ENCODE measurements at regions not wholly inside any gene's neighbourhood (a gene's known extent, or its start where the extent isn't known, plus 50 kb on each side); places are given as distances from the start of the nearest gene placed in this dataset.

GRCh38 chr2:111628221-111628620, 255.8 kb downstream of the ANAPC1 start:
- no peak for TF ChIP-seq CTCF (IDR thresholded peaks at IDR 0.05; ENCODE audit: insufficient read depth, low read length, poor library complexity, severe bottlenecking)
- no peak for DNase-seq (ENCODE audit: low read depth)
- Histone ChIP-seq H3K36me3 (ENCODE audit: control insufficient read depth, insufficient read depth, low read length) (no peaks in the 10 kb centered on the region), H3K4me3 (ENCODE audit: low read depth, low read length) (no peak overlapping the region), H3K27me3 (ENCODE audit: control insufficient read depth, insufficient read depth, low read length) (no peaks in the 10 kb centered on the region)

GRCh38 chr2:111629983-111630382, 254.0 kb downstream of the ANAPC1 start:
- no peak for DNase-seq (ENCODE audit: low read depth)
- no peaks in the 10 kb centered on the region for H3K27me3 ChIP-seq (ENCODE audit: control insufficient read depth, insufficient read depth, low read length)
- TF ChIP-seq CTCF (IDR thresholded peaks at IDR 0.05; ENCODE audit: insufficient read depth, low read length, poor library complexity, severe bottlenecking) = no peak
- no peaks in the 10 kb centered on the region for H3K36me3 ChIP-seq (ENCODE audit: control insufficient read depth, insufficient read depth, low read length)
- H3K4me3 ChIP-seq (ENCODE audit: low read depth, low read length) = no peak overlapping the region

- no peak for DNase-seq (ENCODE audit: low read depth)
- Histone ChIP-seq H3K4me3 (ENCODE audit: low read depth, low read length) (no peak overlapping the region), H3K27me3 (ENCODE audit: control insufficient read depth, insufficient read depth, low read length) (no peaks in the 10 kb centered on the region), H3K36me3 (ENCODE audit: control insufficient read depth, insufficient read depth, low read length) (no peaks in the 10 kb centered on the region)
- no peak for TF ChIP-seq CTCF (IDR thresholded peaks at IDR 0.05; ENCODE audit: insufficient read depth, low read length, poor library complexity, severe bottlenecking)
Measured at GRCh38 chr2:111632661-111633060, 251.3 kb downstream of the ANAPC1 start.

- no peak overlapping the region for H3K4me3 ChIP-seq (ENCODE audit: low read depth, low read length)
- no peaks in the 10 kb centered on the region for H3K27me3 ChIP-seq (ENCODE audit: control insufficient read depth, insufficient read depth, low read length)
- no peaks in the 10 kb centered on the region for H3K36me3 ChIP-seq (ENCODE audit: control insufficient read depth, insufficient read depth, low read length)
- no peak for DNase-seq (ENCODE audit: low read depth)
- TF ChIP-seq CTCF (IDR thresholded peaks at IDR 0.05; ENCODE audit: insufficient read depth, low read length, poor library complexity, severe bottlenecking) = no peak
Measured at GRCh38 chr2:111633189-111633588, 250.8 kb downstream of the ANAPC1 start.

GRCh38 chr2:111633643-111634042, 250.3 kb downstream of the ANAPC1 start:
- no peak for TF ChIP-seq CTCF (IDR thresholded peaks at IDR 0.05; ENCODE audit: insufficient read depth, low read length, poor library complexity, severe bottlenecking)
- DNase-seq (ENCODE audit: low read depth) = no peak
- no peaks in the 10 kb centered on the region for H3K36me3 ChIP-seq (ENCODE audit: control insufficient read depth, insufficient read depth, low read length)
- H3K27me3 ChIP-seq (ENCODE audit: control insufficient read depth, insufficient read depth, low read length) = no peaks in the 10 kb centered on the region
- no peak overlapping the region for H3K4me3 ChIP-seq (ENCODE audit: low read depth, low read length)

GRCh38 chr2:111634050-111634794, 249.8 kb downstream of the ANAPC1 start:
- no peak overlapping the region for H3K4me3 ChIP-seq (ENCODE audit: low read depth, low read length)
- no peak for TF ChIP-seq CTCF (IDR thresholded peaks at IDR 0.05; ENCODE audit: insufficient read depth, low read length, poor library complexity, severe bottlenecking)
- no peak for DNase-seq (ENCODE audit: low read depth)
- H3K27me3 ChIP-seq (ENCODE audit: control insufficient read depth, insufficient read depth, low read length) = no peaks in the 10 kb centered on the region
- H3K36me3 ChIP-seq (ENCODE audit: control insufficient read depth, insufficient read depth, low read length) = no peaks in the 10 kb centered on the region

Measured in kidney epithelial cell (primary cell).